ENCODE measurements at regions not wholly inside any gene's neighbourhood (a gene's known extent, or its start where the extent isn't known, plus 50 kb on each side); places are given as distances from the start of the nearest gene placed in this dataset.

DNA sequence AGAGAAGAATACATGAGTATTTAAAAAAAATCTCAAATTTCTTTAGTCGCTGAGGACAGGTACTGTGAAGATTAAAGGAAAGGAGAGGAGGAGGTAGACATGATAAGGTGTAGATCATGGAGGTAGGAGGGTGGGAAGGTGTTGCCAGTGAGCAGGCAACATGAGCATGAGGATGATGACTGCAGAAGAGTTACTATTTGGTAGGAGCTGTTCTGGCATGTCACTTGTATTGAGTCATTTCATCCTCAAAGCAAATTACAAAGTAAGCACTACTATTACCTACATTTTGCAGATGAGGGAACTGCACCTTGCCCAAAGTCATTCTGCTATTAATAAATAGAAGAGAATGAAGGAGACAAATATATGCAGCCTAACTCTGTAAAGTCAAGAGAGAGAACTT is 435.8 kb upstream of the KLF12 start:
- no peak for FAIRE-seq
- WGBS (ENCODE audit: insufficient coverage, insufficient replicate concordance, low lambda C conversion rate, missing lambda C conversion rate): 25% methylated on average over 1 of the region's 1 CpG
- no peak for DNase-seq (ENCODE audit: low read depth, low spot score)
- Histone ChIP-seq H3K27ac (ENCODE audit: control insufficient read depth, insufficient read depth) (no peak overlapping the region), H3K4me3 (no peak overlapping the region), H4K20me1 (ENCODE audit: control insufficient read depth, insufficient read depth) (no peaks in the 10 kb centered on the region), H3K27me3 (replicated peaks in 1 of 2; ENCODE audit: control insufficient read depth in 2 of 2, insufficient read depth in 2 of 2, low read length in 1 of 2) (peaks cover 0 to 2% of the 10 kb centered on the region in 2 experiments; a peak in 2 of 4 replicates), H3K79me2 (ENCODE audit: control insufficient read depth, insufficient read depth, low read length) (no peaks in the 10 kb centered on the region), H3K9me3 (replicated peaks; ENCODE audit: control insufficient read depth, insufficient read depth, low read length) (no peaks in the 10 kb centered on the region), H3K4me1 (ENCODE audit: control insufficient read depth, insufficient read depth, low read length) (no peaks in the 10 kb centered on the region), H3K9ac (ENCODE audit: control insufficient read depth, insufficient read depth, low read length) (no peak overlapping the region), H2AFZ (ENCODE audit: control insufficient read depth, low read depth, low read length) (no peak overlapping the region), H3K4me2 (ENCODE audit: control insufficient read depth, insufficient read depth) (no peak overlapping the region), H3K36me3 (ENCODE audit: control insufficient read depth in 2 of 2, insufficient read depth in 2 of 2, low read length in 1 of 2) (no peaks in the 10 kb centered on the region)
- no TSS peak for BruUV-seq (replicated peaks)
- RAD21 ChIA-PET (ENCODE audit: unreplicated experiment): no interaction called here
- CTCF ChIA-PET: interaction anchor here (1.3 kb wide), 1 partner anchor 650 kb away, joined by 4 read pairs; no protein-coding TSS in a partner anchor
- SMC1A ChIA-PET (ENCODE audit: uncharacterized antibody, unreplicated experiment): no interaction called here
- intact Hi-C loops (cut with micrococcal nuclease; ENCODE audit: unreplicated experiment): no loop called here
- no peak for ATAC-seq
- POLR2A ChIA-PET: no interaction called here
- in situ Hi-C loops (cut with MboI): no loop called here
- TF ChIP-seq NFIC (IDR thresholded peaks at IDR 0.05; ENCODE audit: low read depth, low read length) (no peak), CBX3 (IDR thresholded peaks at IDR 0.05; ENCODE audit: borderline replicate concordance, low read depth) (no peak), EP300 (IDR thresholded peaks at IDR 0.05; ENCODE audit: borderline replicate concordance in 1 of 2, control insufficient read depth in 1 of 2, low read depth in 2 of 2, low read length in 2 of 2) (no peak), MTA2 (IDR thresholded peaks at IDR 0.05; ENCODE audit: low read depth) (no peak), IKZF1 (conservative IDR thresholded peaks at IDR 0.05) (no peak)
- TF ChIP-seq, protein P1, sequence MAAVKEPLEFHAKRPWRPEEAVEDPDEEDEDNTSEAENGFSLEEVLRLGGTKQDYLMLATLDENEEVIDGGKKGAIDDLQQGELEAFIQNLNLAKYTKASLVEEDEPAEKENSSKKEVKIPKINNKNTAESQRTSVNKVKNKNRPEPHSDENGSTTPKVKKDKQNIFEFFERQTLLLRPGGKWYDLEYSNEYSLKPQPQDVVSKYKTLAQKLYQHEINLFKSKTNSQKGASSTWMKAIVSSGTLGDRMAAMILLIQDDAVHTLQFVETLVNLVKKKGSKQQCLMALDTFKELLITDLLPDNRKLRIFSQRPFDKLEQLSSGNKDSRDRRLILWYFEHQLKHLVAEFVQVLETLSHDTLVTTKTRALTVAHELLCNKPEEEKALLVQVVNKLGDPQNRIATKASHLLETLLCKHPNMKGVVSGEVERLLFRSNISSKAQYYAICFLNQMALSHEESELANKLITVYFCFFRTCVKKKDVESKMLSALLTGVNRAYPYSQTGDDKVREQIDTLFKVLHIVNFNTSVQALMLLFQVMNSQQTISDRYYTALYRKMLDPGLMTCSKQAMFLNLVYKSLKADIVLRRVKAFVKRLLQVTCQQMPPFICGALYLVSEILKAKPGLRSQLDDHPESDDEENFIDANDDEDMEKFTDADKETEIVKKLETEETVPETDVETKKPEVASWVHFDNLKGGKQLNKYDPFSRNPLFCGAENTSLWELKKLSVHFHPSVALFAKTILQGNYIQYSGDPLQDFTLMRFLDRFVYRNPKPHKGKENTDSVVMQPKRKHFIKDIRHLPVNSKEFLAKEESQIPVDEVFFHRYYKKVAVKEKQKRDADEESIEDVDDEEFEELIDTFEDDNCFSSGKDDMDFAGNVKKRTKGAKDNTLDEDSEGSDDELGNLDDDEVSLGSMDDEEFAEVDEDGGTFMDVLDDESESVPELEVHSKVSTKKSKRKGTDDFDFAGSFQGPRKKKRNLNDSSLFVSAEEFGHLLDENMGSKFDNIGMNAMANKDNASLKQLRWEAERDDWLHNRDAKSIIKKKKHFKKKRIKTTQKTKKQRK (IDR thresholded peaks at IDR 0.05; ENCODE audit: low read depth, low read length): no peak
- TF ChIP-seq, protein P2, sequence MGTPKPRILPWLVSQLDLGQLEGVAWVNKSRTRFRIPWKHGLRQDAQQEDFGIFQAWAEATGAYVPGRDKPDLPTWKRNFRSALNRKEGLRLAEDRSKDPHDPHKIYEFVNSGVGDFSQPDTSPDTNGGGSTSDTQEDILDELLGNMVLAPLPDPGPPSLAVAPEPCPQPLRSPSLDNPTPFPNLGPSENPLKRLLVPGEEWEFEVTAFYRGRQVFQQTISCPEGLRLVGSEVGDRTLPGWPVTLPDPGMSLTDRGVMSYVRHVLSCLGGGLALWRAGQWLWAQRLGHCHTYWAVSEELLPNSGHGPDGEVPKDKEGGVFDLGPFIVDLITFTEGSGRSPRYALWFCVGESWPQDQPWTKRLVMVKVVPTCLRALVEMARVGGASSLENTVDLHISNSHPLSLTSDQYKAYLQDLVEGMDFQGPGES (IDR thresholded peaks at IDR 0.05): no peak
- TF ChIP-seq, protein P3, sequence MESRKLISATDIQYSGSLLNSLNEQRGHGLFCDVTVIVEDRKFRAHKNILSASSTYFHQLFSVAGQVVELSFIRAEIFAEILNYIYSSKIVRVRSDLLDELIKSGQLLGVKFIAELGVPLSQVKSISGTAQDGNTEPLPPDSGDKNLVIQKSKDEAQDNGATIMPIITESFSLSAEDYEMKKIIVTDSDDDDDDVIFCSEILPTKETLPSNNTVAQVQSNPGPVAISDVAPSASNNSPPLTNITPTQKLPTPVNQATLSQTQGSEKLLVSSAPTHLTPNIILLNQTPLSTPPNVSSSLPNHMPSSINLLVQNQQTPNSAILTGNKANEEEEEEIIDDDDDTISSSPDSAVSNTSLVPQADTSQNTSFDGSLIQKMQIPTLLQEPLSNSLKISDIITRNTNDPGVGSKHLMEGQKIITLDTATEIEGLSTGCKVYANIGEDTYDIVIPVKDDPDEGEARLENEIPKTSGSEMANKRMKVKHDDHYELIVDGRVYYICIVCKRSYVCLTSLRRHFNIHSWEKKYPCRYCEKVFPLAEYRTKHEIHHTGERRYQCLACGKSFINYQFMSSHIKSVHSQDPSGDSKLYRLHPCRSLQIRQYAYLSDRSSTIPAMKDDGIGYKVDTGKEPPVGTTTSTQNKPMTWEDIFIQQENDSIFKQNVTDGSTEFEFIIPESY (IDR thresholded peaks at IDR 0.05): no peak
- TF ChIP-seq, protein P4, sequence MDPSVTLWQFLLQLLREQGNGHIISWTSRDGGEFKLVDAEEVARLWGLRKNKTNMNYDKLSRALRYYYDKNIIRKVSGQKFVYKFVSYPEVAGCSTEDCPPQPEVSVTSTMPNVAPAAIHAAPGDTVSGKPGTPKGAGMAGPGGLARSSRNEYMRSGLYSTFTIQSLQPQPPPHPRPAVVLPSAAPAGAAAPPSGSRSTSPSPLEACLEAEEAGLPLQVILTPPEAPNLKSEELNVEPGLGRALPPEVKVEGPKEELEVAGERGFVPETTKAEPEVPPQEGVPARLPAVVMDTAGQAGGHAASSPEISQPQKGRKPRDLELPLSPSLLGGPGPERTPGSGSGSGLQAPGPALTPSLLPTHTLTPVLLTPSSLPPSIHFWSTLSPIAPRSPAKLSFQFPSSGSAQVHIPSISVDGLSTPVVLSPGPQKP (IDR thresholded peaks at IDR 0.05; ENCODE audit: low read depth, low read length): no peak
